DOHH2 (cell line): ENCODE measurements at regions not wholly inside any gene's neighbourhood (a gene's known extent, or its start where the extent isn't known, plus 50 kb on each side); places are given as distances from the start of the nearest gene placed in this dataset.

Experiments used
- H3F3A ChIP-seq: fragments of 200-600 bp; sonication (generic), shearing (Covaris generic); 2 replicates; pipeline ENCODE4 v1.6.0; 2016; ENCODE audit warnings: antibody characterized with exemption, mild to moderate bottlenecking; ENCODE audit not compliant: control insufficient read depth, insufficient read depth
- H3K27ac ChIP-seq: fragments of 200-600 bp; sonication (generic); 2 replicates; pipeline ENCODE4 v1.5.1; 2014; ENCODE audit warnings: low read depth, mild to moderate bottlenecking, low read length, moderate library complexity
- H3K27me3 ChIP-seq: fragments of 200-600 bp; sonication (generic); 2 replicates; pipeline ENCODE4 v1.6.1; 2014; ENCODE audit warnings: mild to moderate bottlenecking, low read length, mixed read lengths; ENCODE audit not compliant: control insufficient read depth
- H3K36me3 ChIP-seq: fragments of 200-600 bp; sonication (generic); 2 replicates; pipeline ENCODE4 v1.6.1; 2014; ENCODE audit warnings: mild to moderate bottlenecking, low read length, moderate library complexity, mixed read lengths; ENCODE audit not compliant: control insufficient read depth
- H3K4me1 ChIP-seq: fragments of 200-600 bp; sonication (generic); 2 replicates; pipeline ENCODE4 v1.6.1; 2014; ENCODE audit warnings: mild to moderate bottlenecking, low read length, mixed read lengths; ENCODE audit not compliant: control insufficient read depth
- H3K4me2 ChIP-seq: fragments of 200-600 bp; sonication (generic); 2 replicates; pipeline ENCODE4 v1.6.0; 2014; ENCODE audit warnings: mild to moderate bottlenecking, low read length, moderate library complexity
- H3K4me3 ChIP-seq: fragments of 200-600 bp; sonication (generic); 2 replicates; pipeline ENCODE4 v1.5.1; 2014; ENCODE audit warnings: mild to moderate bottlenecking, low read length, mixed read lengths
- H3K79me2 ChIP-seq: fragments of 200-600 bp; sonication (generic); 2 replicates; pipeline ENCODE4 v1.6.1; 2014; ENCODE audit warnings: mild to moderate bottlenecking, low read length, mixed read lengths; ENCODE audit not compliant: control insufficient read depth
- H3K9me2 ChIP-seq: fragments of 200-600 bp; sonication (generic); replicated peaks from 2 replicates; pipeline ENCODE4 v1.6.1; 2014; ENCODE audit warnings: mild to moderate bottlenecking, low read length, mixed read lengths; ENCODE audit not compliant: control insufficient read depth
- H3K9me3 ChIP-seq: fragments of 200-600 bp; sonication (generic); 2 replicates; pipeline ENCODE4 v1.6.1; 2014; ENCODE audit warnings: antibody characterized with exemption, low read length, mixed read lengths; ENCODE audit not compliant: control insufficient read depth, insufficient read depth
- H4K20me1 ChIP-seq: fragments of 200-600 bp; sonication (generic); 2 replicates; pipeline ENCODE4 v1.6.0; 2014; ENCODE audit warnings: low read depth, mild to moderate bottlenecking, antibody characterized with exemption, low read length, moderate library complexity; ENCODE audit not compliant: control insufficient read depth, insufficient read depth
- CTCF ChIP-seq: fragments of 200-600 bp; sonication (generic); IDR thresholded peaks from one replicate; pipeline ENCODE4 v1.5.1; 2014; ENCODE audit warnings: antibody characterized with exemption, mild to moderate bottlenecking, low read depth, low read length; ENCODE audit not compliant: poor library complexity, severe bottlenecking
- EZH2phosphoT487 ChIP-seq: fragments of 200-600 bp; sonication (generic); IDR thresholded peaks from 2 replicates; pipeline ENCODE4 v1.6.1; 2017; ENCODE audit warnings: borderline replicate concordance, mild to moderate bottlenecking, antibody characterized with exemption, low read length, moderate library complexity, mixed read lengths

- Histone ChIP-seq H3K4me2 (peak overlapping the region; percentile 49), H4K20me1 (no peaks in the 10 kb centered on the region), H3K4me3 (peak overlapping the region; percentile 7; the same call in 1 of the 2 replicates)
Measured at GRCh38 chr1:229139331-229140118, 131.4 kb upstream of the RAB4A start.

DNA sequence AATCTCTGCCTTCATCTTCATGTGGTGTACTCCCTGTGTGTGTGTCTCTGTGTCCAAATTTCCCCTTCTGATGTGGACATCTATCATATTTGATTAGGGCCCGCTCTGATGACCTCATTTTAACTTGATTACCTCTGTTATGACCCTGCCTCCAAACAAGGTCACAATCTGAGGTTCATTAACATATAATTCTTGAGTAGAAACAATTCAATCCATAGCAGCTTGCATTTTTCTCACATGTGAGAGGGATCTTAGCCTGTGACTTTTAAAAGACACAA, 130.9 kb upstream of the RAB4A start:
- H3K79me2 ChIP-seq = no peaks in the 10 kb centered on the region
- no peaks in the 10 kb centered on the region for H3K27me3 ChIP-seq
- no peak overlapping the region for H3K27ac ChIP-seq
- no peak overlapping the region; the same call in 1 of the 2 replicates for H3K4me2 ChIP-seq
- no peak for TF ChIP-seq EZH2phosphoT487
- TF ChIP-seq CTCF = no peak
- 0 out of 2 replicates have a peak, but pooled peaks cover 3% of the 10 kb centered on the region for H3F3A ChIP-seq
- no peak overlapping the region for H3K4me3 ChIP-seq
- no peaks in the 10 kb centered on the region for H3K36me3 ChIP-seq
- H3K4me1 ChIP-seq = peaks cover 44% of the 10 kb centered on the region
- H3K9me3 ChIP-seq = peaks cover 4% of the 10 kb centered on the region
- H4K20me1 ChIP-seq = no peaks in the 10 kb centered on the region
- no peaks in the 10 kb centered on the region for H3K9me2 ChIP-seq

More at GRCh38 chr1:229139331-229140118, 131.4 kb upstream of the RAB4A start:
- Histone ChIP-seq H3K79me2 (no peaks in the 10 kb centered on the region), H3K36me3 (no peaks in the 10 kb centered on the region), H3K27ac (no peak overlapping the region), H3K9me2 (no peaks in the 10 kb centered on the region), H3K9me3 (peaks cover 9% of the 10 kb centered on the region), H3K27me3 (no peaks in the 10 kb centered on the region), H3K4me1 (peaks cover 44% of the 10 kb centered on the region), H3F3A (0 out of 2 replicates have a peak, but pooled peaks cover 3% of the 10 kb centered on the region)
- TF ChIP-seq CTCF (no peak), EZH2phosphoT487 (no peak)

GRCh38 chr1:229141271-229141670, 129.6 kb upstream of the RAB4A start:
- no peak for TF ChIP-seq CTCF
- TF ChIP-seq EZH2phosphoT487 = no peak
- no peak overlapping the region for H3K27ac ChIP-seq
- H4K20me1 ChIP-seq = no peaks in the 10 kb centered on the region
- H3K4me3 ChIP-seq = no peak overlapping the region
- H3K36me3 ChIP-seq = no peaks in the 10 kb centered on the region
- no peaks in the 10 kb centered on the region for H3K9me3 ChIP-seq
- no peak overlapping the region for H3K4me2 ChIP-seq
- H3K79me2 ChIP-seq = no peaks in the 10 kb centered on the region
- no peaks in the 10 kb centered on the region for H3K27me3 ChIP-seq
- H3K9me2 ChIP-seq = no peaks in the 10 kb centered on the region
- H3K4me1 ChIP-seq = peaks cover 39% of the 10 kb centered on the region
- 0 out of 2 replicates have a peak, but pooled peaks cover 3% of the 10 kb centered on the region for H3F3A ChIP-seq
